ENCODE measurements at regions not wholly inside any gene's neighbourhood (a gene's known extent, or its start where the extent isn't known, plus 50 kb on each side); places are given as distances from the start of the nearest gene placed in this dataset.

DNA sequence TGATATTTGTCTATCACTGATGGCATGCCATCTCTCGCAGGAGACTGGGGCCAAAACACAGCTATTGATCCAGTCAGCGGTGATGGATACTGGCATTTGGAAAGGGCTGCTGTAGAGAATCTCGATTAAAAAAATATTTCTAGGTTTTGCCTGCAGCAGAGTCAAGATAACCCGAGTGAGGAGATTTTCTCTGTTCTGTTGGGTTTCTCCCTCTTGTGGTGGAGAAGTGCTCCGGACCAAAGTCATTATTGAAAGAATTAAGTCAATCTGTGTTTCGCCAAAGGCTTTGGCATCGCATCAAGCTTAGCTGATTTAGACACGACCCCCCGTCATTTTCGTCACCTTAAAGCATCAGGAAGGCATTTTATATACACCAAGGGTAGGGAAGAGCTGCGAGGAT lies 97.1 kb upstream of the IRX2 start:
- peak; percentile 18 for TF ChIP-seq CTCF (IDR thresholded peaks at IDR 0.05; ENCODE audit: partially characterized antibody, unreplicated experiment)
- H3K4me1 Mint-ChIP-seq (ENCODE audit: low read depth, unreplicated experiment), result peaks cover 4% of the 10 kb centered on the region
- H3K4me3 Mint-ChIP-seq (ENCODE audit: unreplicated experiment), result no peak overlapping the region
- H3K9me3 Mint-ChIP-seq (ENCODE audit: unreplicated experiment), result peaks cover 4% of the 10 kb centered on the region
- H3K36me3 Mint-ChIP-seq (ENCODE audit: unreplicated experiment), result no peaks in the 10 kb centered on the region
- no peak overlapping the region for H3K27ac Mint-ChIP-seq (ENCODE audit: unreplicated experiment)
- peaks cover 1% of the 10 kb centered on the region for H3K27me3 Mint-ChIP-seq (ENCODE audit: unreplicated experiment)
- DNase-seq, result no peak

DNA sequence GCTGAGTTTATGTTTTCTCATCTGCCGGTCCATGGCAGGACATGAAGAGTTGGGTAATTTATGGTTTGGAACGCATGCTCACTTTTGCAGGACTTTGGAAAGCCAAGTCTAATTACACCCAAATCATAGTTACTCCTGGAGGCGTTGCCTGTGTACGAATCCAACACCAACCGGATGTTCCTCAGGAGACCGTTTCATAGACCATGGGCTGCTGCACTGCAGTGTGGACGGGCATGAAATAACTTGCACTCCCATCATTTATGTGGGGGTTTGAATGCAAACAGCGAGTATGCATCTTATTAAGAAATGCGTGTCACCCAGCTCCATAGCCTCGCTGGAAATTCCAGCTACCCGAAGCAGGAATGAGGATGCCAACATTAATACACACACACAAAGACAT lies 96.1 kb upstream of the IRX2 start:
- no peaks in the 10 kb centered on the region for H3K36me3 Mint-ChIP-seq (ENCODE audit: unreplicated experiment)
- peaks cover 4% of the 10 kb centered on the region for H3K4me1 Mint-ChIP-seq (ENCODE audit: low read depth, unreplicated experiment)
- H3K27me3 Mint-ChIP-seq (ENCODE audit: unreplicated experiment), result no peaks in the 10 kb centered on the region
- H3K27ac Mint-ChIP-seq (ENCODE audit: unreplicated experiment), result no peak overlapping the region
- DNase-seq, result no peak
- no peaks in the 10 kb centered on the region for H3K9me3 Mint-ChIP-seq (ENCODE audit: unreplicated experiment)
- no peak overlapping the region for H3K4me3 Mint-ChIP-seq (ENCODE audit: unreplicated experiment)
- no peak for TF ChIP-seq CTCF (IDR thresholded peaks at IDR 0.05; ENCODE audit: partially characterized antibody, unreplicated experiment)

DNA sequence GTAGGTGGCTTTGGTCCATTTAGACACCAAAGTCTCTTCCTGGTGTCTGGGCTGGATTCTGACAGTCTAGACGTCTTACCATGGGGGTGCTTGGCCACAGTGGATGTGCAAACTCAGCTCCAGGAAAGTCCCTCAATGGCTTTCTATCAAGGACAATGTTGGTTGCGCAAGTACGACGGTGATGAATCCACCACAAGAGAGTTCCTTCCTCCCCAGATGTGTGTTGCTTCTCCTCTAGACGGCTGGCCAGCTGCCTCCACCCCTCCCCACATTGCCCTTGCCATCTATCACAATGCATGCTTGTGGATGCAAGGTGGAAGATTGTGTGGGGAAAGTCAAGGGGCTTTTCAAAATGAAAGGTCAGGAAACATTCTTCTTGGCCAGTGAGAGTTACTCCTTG lies 89.7 kb upstream of the IRX2 start:
- peaks cover 5% of the 10 kb centered on the region for H3K4me1 Mint-ChIP-seq (ENCODE audit: low read depth, unreplicated experiment)
- H3K27me3 Mint-ChIP-seq (ENCODE audit: unreplicated experiment), result peaks cover 4% of the 10 kb centered on the region
- no peaks in the 10 kb centered on the region for H3K36me3 Mint-ChIP-seq (ENCODE audit: unreplicated experiment)
- H3K4me3 Mint-ChIP-seq (ENCODE audit: unreplicated experiment), result no peak overlapping the region
- H3K27ac Mint-ChIP-seq (ENCODE audit: unreplicated experiment), result no peak overlapping the region
- H3K9me3 Mint-ChIP-seq (ENCODE audit: unreplicated experiment), result no peaks in the 10 kb centered on the region
- DNase-seq, result no peak
- TF ChIP-seq CTCF (IDR thresholded peaks at IDR 0.05; ENCODE audit: partially characterized antibody, unreplicated experiment), result no peak

- H3K36me3 Mint-ChIP-seq (ENCODE audit: unreplicated experiment), result no peaks in the 10 kb centered on the region
- peaks cover 4% of the 10 kb centered on the region for H3K27me3 Mint-ChIP-seq (ENCODE audit: unreplicated experiment)
- H3K4me3 Mint-ChIP-seq (ENCODE audit: unreplicated experiment), result no peak overlapping the region
- peaks cover 5% of the 10 kb centered on the region for H3K4me1 Mint-ChIP-seq (ENCODE audit: low read depth, unreplicated experiment)
- H3K27ac Mint-ChIP-seq (ENCODE audit: unreplicated experiment), result no peak overlapping the region
- no peak for TF ChIP-seq CTCF (IDR thresholded peaks at IDR 0.05; ENCODE audit: partially characterized antibody, unreplicated experiment)
- no peaks in the 10 kb centered on the region for H3K9me3 Mint-ChIP-seq (ENCODE audit: unreplicated experiment)
- no peak for DNase-seq
These were observed 89.0 kb upstream of the IRX2 start for GRCh38 chr5:2840372-2840915.

- H3K27me3 Mint-ChIP-seq (ENCODE audit: unreplicated experiment), result peaks cover 4% of the 10 kb centered on the region
- H3K36me3 Mint-ChIP-seq (ENCODE audit: unreplicated experiment), result no peaks in the 10 kb centered on the region
- H3K27ac Mint-ChIP-seq (ENCODE audit: unreplicated experiment), result no peak overlapping the region
- peaks cover 10% of the 10 kb centered on the region for H3K4me1 Mint-ChIP-seq (ENCODE audit: low read depth, unreplicated experiment)
- no peaks in the 10 kb centered on the region for H3K9me3 Mint-ChIP-seq (ENCODE audit: unreplicated experiment)
- TF ChIP-seq CTCF (IDR thresholded peaks at IDR 0.05; ENCODE audit: partially characterized antibody, unreplicated experiment), result no peak
- H3K4me3 Mint-ChIP-seq (ENCODE audit: unreplicated experiment), result no peak overlapping the region
- no peak for DNase-seq
These were observed 84.7 kb upstream of the IRX2 start for GRCh38 chr5:2836133-2836532.

All from glutamatergic neuron (in vitro differentiated cells).